GM13976 (cell line): ENCODE measurements at regions not wholly inside any gene's neighbourhood (a gene's known extent, or its start where the extent isn't known, plus 50 kb on each side); places are given as distances from the start of the nearest gene placed in this dataset.

Experiments
- DNase-seq: peaks from one replicate; pipeline ENCODE4 v3.0.0; 2012; ENCODE audit warnings: low spot score
- in situ Hi-C: fragments of 300-500 bp; cut with MboI; formaldehyde crosslinking; loops from one replicate; pipeline ENCODE4 v1.12.0; 2022; ENCODE audit warnings: low sequenced_read_pairs, mixed read lengths, inconsistent platforms; ENCODE audit not compliant: unreplicated experiment
- TF ChIP-seq, protein P1 (sequence below): IDR thresholded peaks from 2 replicates; pipeline ENCODE4 v1.5.1; 2012; ENCODE audit warnings: borderline replicate concordance, mild to moderate bottlenecking; ENCODE audit not compliant: insufficient read depth; ENCODE audit errors: extremely low read depth, missing control alignments, control extremely low read depth

GRCh38 chr3:170703121-170703588 lies 117.3 kb upstream of the SLC7A14 start:
- TF ChIP-seq, protein P1, sequence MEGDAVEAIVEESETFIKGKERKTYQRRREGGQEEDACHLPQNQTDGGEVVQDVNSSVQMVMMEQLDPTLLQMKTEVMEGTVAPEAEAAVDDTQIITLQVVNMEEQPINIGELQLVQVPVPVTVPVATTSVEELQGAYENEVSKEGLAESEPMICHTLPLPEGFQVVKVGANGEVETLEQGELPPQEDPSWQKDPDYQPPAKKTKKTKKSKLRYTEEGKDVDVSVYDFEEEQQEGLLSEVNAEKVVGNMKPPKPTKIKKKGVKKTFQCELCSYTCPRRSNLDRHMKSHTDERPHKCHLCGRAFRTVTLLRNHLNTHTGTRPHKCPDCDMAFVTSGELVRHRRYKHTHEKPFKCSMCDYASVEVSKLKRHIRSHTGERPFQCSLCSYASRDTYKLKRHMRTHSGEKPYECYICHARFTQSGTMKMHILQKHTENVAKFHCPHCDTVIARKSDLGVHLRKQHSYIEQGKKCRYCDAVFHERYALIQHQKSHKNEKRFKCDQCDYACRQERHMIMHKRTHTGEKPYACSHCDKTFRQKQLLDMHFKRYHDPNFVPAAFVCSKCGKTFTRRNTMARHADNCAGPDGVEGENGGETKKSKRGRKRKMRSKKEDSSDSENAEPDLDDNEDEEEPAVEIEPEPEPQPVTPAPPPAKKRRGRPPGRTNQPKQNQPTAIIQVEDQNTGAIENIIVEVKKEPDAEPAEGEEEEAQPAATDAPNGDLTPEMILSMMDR: no peak
- DNase-seq: no peak
- in situ Hi-C loops: no loop called here

DNA sequence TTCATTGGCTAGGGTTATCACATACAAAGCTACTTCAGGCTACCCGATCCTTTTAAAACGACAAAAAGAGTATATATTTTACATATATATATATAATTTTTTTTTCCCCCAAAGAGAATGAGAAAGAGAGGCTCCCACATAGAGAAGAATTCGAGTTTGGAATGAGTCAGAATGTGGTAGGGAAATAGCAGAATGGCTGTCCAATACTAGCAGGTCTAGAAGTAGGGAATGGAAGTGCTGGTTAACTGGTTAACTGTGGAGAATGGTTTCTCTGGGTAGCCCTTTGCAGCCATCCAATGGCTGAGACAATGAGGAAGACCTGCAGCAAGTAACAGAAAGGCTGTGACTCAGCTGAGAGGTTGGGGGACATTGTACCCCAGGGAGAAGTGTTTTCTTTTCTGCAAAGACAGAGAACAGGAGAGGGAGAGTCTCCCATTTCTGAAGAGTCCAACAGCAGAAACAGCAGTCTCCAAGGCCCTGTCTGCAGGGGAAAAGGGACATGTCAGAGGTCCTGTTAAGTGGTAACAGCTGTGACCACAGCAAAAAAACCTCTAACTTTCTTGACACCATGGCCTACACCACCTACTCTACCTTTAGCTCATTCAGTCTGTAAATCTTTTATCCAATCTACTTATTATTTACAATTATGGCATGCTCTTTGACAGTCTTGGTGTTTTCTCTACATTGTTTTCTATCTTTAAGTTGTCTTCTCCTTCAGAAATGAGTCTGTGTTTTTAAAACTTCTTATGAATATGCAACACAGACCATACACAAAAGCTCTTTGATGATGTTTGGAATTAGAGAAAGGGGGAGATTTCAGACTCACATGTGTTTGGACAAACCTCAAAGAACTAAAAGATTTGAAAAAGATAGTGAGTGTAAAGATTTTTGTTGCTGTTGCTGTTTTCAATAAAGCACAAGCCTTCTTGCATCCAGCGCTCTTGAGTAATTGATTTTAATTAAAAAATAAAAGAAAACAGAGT lies 116.1 kb upstream of the SLC7A14 start:
- in situ Hi-C loops: no loop called here
- no peak for DNase-seq
- TF ChIP-seq, protein P1: no peak

DNA sequence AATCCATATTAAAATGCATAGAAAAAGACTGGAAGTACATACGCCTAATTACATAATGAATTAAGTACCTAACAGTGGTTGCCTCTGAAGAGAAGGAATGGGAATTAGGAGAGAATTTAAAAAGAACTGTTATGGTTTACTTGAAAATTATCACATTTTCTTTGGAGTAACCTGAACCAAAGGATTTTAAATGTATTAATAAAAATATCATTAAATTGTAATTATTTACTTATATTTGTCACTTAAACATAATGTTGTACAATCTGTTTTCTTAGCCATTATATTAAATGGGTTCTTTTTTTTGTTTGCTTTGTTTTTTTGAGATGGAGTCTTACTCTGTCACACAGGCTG lies 114.2 kb upstream of the SLC7A14 start:
- no peak for DNase-seq
- TF ChIP-seq, protein P1: no peak
- in situ Hi-C loops: no loop called here

GRCh38 chr3:170699158-170700053 lies 113.5 kb upstream of the SLC7A14 start:
- in situ Hi-C loops: loop anchor here (10.0 kb wide), 1 partner anchor 385 kb away; no protein-coding TSS in a partner anchor
- TF ChIP-seq, protein P1: no peak
- no peak for DNase-seq

- in situ Hi-C loops: loop anchor here (10.0 kb wide), 1 partner anchor 383 kb away; no protein-coding TSS in a partner anchor
- TF ChIP-seq, protein P1: no peak
- DNase-seq: no peak
These were observed 112.0 kb upstream of the SLC7A14 start for GRCh38 chr3:170697908-170698307.

- no peak for DNase-seq
- TF ChIP-seq, protein P1: no peak
- in situ Hi-C loops: loop anchor here (10.0 kb wide), 1 partner anchor 382 kb away; no protein-coding TSS in a partner anchor
These were observed 111.3 kb upstream of the SLC7A14 start for GRCh38 chr3:170697131-170697530.
